ENCODE measurements at regions not wholly inside any gene's neighbourhood (a gene's known extent, or its start where the extent isn't known, plus 50 kb on each side); places are given as distances from the start of the nearest gene placed in this dataset.
A peak's percentile ranks its signal among the peaks of the same experiment; 100 is the strongest.

DNA sequence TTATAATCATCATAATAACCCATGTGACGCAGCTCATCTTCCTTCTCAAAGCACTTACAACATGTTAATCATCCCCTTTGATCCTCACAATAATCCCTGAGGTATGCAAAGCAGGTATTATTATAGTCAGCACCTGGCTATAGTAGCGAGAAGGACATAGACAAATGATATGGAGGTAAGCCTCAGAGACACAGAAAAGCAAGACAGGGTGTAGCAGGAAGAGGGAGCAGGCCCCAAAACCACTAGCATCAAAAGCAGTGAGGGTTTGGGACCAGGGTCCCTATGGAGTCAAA, 139.2 kb upstream of the SLC30A5 start:
- H3K4me3 ChIP-seq (ENCODE audit: low read depth, low read length), result no peak overlapping the region
- no peaks in the 10 kb centered on the region for H3K36me3 ChIP-seq (ENCODE audit: insufficient read depth)
- WGBS, result 58% methylated on average over 2 of the region's 2 CpGs
- H3K27ac ChIP-seq (ENCODE audit: low read depth), result no peak overlapping the region
- DNase-seq (ENCODE audit: extremely low spot score), result no peak
- H3K4me1 ChIP-seq (ENCODE audit: insufficient read depth), result peaks cover 1% of the 10 kb centered on the region

DNA sequence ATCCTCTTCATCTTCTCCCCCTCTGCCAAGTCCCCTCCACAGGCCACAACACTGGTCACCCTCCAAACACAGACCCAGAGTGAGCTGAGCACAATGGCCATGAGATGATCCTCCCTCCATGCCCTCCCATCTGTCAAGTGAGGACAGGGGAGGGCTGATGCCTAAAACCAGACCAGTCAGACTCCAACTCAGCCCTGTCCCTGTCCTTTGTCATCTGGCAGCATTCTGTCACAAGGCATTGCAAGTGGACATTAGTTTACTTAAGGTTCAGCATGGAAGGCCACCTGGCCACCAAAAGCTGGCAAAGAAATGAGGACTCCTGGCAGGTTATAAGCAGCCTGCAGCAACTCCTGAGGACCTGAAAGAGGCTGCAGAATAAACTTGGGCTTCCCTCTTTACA, 136.2 kb upstream of the SLC30A5 start:
- no peak overlapping the region for H3K4me3 ChIP-seq (ENCODE audit: low read depth, low read length)
- no peak overlapping the region for H3K27ac ChIP-seq (ENCODE audit: low read depth)
- H3K4me1 ChIP-seq (ENCODE audit: insufficient read depth), result peaks cover 1% of the 10 kb centered on the region
- no peaks in the 10 kb centered on the region for H3K36me3 ChIP-seq (ENCODE audit: insufficient read depth)
- no peak for DNase-seq (ENCODE audit: extremely low spot score)

DNA sequence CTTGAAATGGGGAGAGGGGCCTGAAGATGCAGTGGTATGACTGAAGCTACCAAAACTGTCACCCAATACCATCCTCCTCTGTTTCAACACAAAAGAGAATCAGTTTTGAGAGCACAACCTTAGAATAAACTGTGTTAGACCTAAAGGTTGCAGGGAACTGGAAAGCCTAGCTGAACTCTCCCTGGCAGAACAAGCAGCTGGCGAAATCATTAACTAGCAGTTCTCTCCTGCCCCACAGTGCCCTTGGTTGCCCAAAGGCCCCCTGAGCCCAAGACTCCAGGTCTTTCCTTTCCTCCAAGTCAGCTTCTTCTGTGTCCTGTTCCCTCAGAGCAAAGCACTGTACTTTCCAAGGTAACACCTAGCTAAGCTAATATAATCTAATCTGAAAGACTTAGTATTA, 135.4 kb upstream of the SLC30A5 start:
- 96% methylated on average over 1 of the region's 1 CpG for WGBS
- H3K4me1 ChIP-seq (ENCODE audit: insufficient read depth), result peaks cover 1% of the 10 kb centered on the region
- H3K27ac ChIP-seq (ENCODE audit: low read depth), result no peak overlapping the region
- DNase-seq (ENCODE audit: extremely low spot score), result no peak
- no peak overlapping the region for H3K4me3 ChIP-seq (ENCODE audit: low read depth, low read length)
- no peaks in the 10 kb centered on the region for H3K36me3 ChIP-seq (ENCODE audit: insufficient read depth)

DNA sequence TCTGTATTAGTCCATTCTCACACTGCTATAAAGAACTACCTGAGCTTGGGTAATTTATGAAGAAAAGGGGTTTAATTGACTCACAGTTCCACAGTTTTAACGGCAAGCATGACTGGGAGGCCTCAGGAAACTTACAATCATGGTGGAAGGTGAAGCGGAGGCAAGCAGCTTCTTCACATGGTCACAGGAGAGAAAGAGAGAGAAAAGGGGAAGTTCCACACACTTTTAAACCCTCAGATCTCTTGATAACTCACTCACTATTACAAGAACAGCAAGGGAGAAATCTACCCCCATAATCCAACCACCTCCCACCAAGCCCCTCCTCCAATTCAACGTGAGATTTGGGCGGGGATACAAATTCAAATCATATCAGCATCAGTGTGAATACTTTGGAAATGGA, 133.4 kb upstream of the SLC30A5 start:
- Histone ChIP-seq H3K4me1 (ENCODE audit: insufficient read depth) (no peaks in the 10 kb centered on the region), H3K36me3 (ENCODE audit: insufficient read depth) (no peaks in the 10 kb centered on the region), H3K4me3 (ENCODE audit: low read depth, low read length) (no peak overlapping the region), H3K27ac (ENCODE audit: low read depth) (no peak overlapping the region)
- WGBS, result 85% methylated on average over 4 of the region's 4 CpGs
- no peak for DNase-seq (ENCODE audit: extremely low spot score)

DNA sequence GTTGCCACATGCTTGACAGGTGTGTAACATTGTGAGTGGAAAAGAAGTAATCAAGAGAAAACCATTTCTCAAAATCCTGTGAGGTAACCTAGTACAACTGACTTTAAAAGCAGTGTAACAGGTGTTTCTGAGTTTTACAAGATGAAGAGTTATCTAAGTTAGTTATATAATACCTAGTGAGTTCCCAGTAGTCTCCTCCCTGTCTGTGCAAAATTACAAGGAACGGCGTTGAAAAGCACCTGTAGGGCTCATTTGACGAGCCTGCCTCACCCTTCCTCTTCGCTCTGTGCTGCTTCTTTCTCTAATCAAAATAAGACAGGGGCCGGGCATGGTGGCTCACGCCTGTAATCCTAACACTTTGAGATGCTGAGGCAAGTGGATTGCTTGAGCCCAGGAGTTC, 132.9 kb upstream of the SLC30A5 start:
- H3K36me3 ChIP-seq (ENCODE audit: insufficient read depth), result no peaks in the 10 kb centered on the region
- no peaks in the 10 kb centered on the region for H3K4me1 ChIP-seq (ENCODE audit: insufficient read depth)
- no peak overlapping the region for H3K27ac ChIP-seq (ENCODE audit: low read depth)
- 90% methylated on average over 6 of the region's 6 CpGs for WGBS
- H3K4me3 ChIP-seq (ENCODE audit: low read depth, low read length), result no peak overlapping the region
- DNase-seq (ENCODE audit: extremely low spot score), result no peak

DNA sequence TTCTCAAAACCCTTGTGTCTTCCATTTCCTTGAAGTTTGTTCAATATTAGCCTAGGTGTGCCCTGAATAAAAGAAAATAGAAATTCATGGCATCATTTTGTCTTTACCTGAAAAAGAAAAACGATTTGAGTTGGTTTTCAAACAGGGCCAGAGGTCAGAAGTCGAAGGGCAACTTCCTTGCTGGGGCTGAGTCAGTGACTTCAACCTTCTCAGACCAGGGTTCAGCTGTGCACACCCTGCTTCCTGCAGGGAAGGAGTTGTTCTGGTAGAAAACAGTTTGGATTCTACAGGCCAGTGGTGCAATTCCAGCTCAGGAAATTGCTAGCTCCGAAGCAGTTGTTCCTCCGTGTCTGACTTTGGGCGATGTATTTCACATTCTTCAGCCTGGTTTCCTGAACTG, 132.1 kb upstream of the SLC30A5 start:
- Histone ChIP-seq H3K27ac (ENCODE audit: low read depth) (no peak overlapping the region), H3K4me1 (ENCODE audit: insufficient read depth) (no peaks in the 10 kb centered on the region), H3K36me3 (ENCODE audit: insufficient read depth) (no peaks in the 10 kb centered on the region), H3K4me3 (ENCODE audit: low read depth, low read length) (no peak overlapping the region)
- WGBS, result 84% methylated on average over 5 of the region's 5 CpGs
- no peak for DNase-seq (ENCODE audit: extremely low spot score)

DNA sequence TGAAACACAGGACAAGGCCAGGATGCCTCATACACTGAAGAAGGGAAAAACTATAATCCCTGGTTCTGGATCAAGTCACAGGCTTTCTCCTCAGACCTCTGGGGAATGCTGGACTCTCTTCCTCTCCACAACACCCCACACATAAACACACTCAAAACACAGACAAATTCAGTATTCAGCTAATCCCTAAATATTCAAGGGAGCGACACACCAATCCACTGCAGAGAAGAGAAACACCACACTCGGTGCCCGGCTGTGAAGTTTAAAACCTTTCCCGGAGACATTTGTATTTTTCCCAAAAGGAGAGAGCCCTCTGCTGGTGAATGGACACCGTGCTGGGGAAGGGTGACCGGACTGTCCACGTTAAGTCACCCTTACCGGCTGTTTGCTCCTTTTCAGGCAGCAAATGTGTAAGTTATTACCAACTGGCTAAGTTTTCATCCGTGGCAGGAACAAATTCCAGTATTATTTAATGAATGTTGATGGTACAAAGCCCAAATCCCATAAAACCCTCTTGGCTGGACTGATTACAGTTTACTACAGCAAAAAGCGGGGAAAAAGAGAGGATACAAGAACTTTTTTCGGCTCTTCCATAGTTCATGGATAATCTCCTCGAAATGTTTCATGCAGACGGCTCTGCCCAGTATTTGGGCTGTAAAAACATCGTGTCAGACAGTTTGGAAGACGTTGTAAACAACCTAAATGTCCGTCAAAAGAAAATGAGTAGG, 130.9 kb upstream of the SLC30A5 start:
- H3K36me3 ChIP-seq (ENCODE audit: insufficient read depth), result no peaks in the 10 kb centered on the region
- 27% methylated on average over 16 of the region's 16 CpGs for WGBS
- no peak overlapping the region for H3K4me3 ChIP-seq (ENCODE audit: low read depth, low read length)
- no peaks in the 10 kb centered on the region for H3K4me1 ChIP-seq (ENCODE audit: insufficient read depth)
- peak; percentile 64 for DNase-seq (ENCODE audit: extremely low spot score)
- H3K27ac ChIP-seq (ENCODE audit: low read depth), result no peak overlapping the region

DNA sequence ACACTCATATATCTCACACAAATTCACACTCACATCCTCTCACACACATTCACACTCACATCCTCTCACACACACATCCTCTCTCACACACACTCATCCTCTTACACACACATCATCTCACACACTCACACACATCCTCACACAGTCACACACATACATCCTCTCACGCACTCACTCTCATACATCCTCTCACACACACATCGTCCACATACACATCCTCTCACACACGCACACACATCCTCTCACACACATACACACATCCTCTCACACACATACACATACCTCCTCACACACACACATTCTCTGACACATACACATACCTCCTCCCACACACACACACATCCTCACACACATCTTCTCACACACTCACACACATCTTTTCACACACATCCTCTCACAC, 129.1 kb upstream of the SLC30A5 start:
- H3K36me3 ChIP-seq (ENCODE audit: insufficient read depth), result no peaks in the 10 kb centered on the region
- H3K4me3 ChIP-seq (ENCODE audit: low read depth, low read length), result no peak overlapping the region
- 83% methylated on average over 3 of the region's 3 CpGs for WGBS
- H3K27ac ChIP-seq (ENCODE audit: low read depth), result no peak overlapping the region
- no peaks in the 10 kb centered on the region for H3K4me1 ChIP-seq (ENCODE audit: insufficient read depth)
- no peak for DNase-seq (ENCODE audit: extremely low spot score)

DNA sequence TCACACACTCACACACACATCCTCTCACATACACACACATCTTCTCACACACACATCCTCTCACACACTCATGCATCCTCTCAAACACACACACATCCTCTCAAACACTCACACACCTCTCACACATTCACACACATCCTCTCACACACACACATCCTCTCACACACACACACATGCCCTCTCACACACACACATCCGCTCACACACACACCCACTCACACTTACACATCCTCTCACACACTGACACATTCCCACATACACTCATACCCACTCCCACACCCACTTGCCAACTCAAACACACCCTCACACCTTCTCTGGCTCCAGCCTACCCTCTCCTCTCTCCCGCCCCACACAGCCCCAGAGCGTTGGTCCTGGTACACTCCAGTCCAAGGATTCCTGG, 127.9 kb upstream of the SLC30A5 start:
- H3K4me1 ChIP-seq (ENCODE audit: insufficient read depth), result no peaks in the 10 kb centered on the region
- 90% methylated on average over 3 of the region's 3 CpGs for WGBS
- no peak overlapping the region for H3K4me3 ChIP-seq (ENCODE audit: low read depth, low read length)
- H3K36me3 ChIP-seq (ENCODE audit: insufficient read depth), result no peaks in the 10 kb centered on the region
- no peak for DNase-seq (ENCODE audit: extremely low spot score)
- H3K27ac ChIP-seq (ENCODE audit: low read depth), result no peak overlapping the region

DNA sequence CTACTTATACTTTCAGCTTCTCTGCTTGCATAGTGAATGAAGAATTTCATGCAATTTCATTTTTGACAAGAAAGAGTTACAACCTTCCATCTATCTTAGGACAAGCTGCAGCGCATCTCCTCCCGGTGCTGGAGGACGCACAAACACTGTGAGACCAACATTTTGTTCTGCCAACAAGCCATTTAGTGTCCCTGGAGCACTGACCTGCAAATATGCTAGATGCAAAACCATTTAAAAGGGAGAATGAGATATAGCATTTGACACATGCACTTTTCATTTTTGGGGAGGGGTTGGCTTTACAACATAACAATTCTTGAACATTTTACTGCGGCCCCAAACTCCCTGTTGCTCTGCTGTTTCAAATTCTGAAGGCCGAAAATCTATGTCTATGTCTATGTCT, 127.2 kb upstream of the SLC30A5 start:
- no peaks in the 10 kb centered on the region for H3K4me1 ChIP-seq (ENCODE audit: insufficient read depth)
- DNase-seq (ENCODE audit: extremely low spot score), result no peak
- H3K27ac ChIP-seq (ENCODE audit: low read depth), result no peak overlapping the region
- WGBS, result 85% methylated on average over 5 of the region's 5 CpGs
- no peaks in the 10 kb centered on the region for H3K36me3 ChIP-seq (ENCODE audit: insufficient read depth)
- no peak overlapping the region for H3K4me3 ChIP-seq (ENCODE audit: low read depth, low read length)

DNA sequence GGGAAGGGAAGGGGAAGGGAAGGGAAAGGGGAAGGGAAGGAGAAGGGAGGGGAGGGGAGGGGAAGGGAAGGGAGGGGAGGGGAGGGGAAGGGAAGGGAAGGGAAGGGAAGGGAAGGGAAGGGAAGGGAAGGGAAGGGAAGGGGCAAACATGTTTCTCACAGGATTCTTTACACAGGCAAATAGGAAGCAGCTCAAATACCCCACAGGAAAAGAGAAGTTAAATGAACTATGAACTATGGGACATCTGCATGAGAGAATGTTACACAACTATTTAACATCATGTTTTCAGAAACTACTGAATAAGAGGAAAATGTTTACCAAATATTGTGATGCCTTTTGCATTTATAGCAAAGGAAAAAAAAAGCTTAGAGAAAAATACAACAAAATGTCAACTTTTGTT, 125.4 kb upstream of the SLC30A5 start:
- H3K27ac ChIP-seq (ENCODE audit: low read depth), result no peak overlapping the region
- no peak overlapping the region for H3K4me3 ChIP-seq (ENCODE audit: low read depth, low read length)
- DNase-seq (ENCODE audit: extremely low spot score), result no peak
- no peaks in the 10 kb centered on the region for H3K36me3 ChIP-seq (ENCODE audit: insufficient read depth)
- no peaks in the 10 kb centered on the region for H3K4me1 ChIP-seq (ENCODE audit: insufficient read depth)

DNA sequence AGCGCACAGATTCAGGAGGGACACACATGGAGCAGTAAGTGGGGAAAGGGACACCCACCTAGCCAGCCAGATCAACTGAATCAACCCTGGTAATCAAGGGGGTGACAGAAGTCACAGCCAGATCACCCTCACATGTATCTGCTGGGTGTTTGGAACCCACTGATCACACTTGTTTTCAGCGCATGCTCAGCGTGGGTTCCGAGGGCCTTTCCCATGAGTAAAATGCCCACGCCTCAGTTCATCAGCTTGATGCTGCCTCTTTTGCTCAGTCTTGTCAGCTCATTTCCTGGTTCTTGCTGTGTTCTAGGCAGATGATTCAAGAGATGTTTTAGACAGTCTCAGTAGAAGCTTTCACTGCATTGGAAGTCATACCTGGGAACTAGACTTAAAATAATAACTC, 123.2 kb upstream of the SLC30A5 start:
- Histone ChIP-seq H3K4me1 (ENCODE audit: insufficient read depth) (no peaks in the 10 kb centered on the region), H3K4me3 (ENCODE audit: low read depth, low read length) (no peak overlapping the region), H3K36me3 (ENCODE audit: insufficient read depth) (no peaks in the 10 kb centered on the region), H3K27ac (ENCODE audit: low read depth) (no peak overlapping the region)
- 98% methylated on average over 5 of the region's 5 CpGs for WGBS
- DNase-seq (ENCODE audit: extremely low spot score), result no peak

DNA sequence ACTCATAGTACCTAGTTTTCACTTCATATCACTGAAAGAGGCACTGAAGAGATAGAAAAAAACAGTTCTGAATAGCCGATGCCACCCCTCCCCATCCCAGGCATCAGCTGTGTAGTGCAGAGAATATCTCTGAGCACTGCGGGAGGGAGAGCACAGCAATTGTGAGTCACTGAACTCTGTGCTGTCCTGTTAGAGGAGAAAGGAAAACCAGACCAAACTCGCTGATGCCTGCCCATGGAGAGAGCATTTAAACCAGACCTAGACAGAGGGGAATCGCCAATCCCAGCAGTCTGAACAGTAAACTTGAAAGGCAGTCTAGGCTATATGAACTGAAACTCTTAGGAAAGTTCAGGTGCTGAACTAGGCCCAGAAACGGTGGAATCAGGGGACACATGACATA, 120.1 kb upstream of the SLC30A5 start:
- H3K4me3 ChIP-seq (ENCODE audit: low read depth, low read length), result no peak overlapping the region
- H3K36me3 ChIP-seq (ENCODE audit: insufficient read depth), result no peaks in the 10 kb centered on the region
- H3K27ac ChIP-seq (ENCODE audit: low read depth), result no peak overlapping the region
- DNase-seq (ENCODE audit: extremely low spot score), result no peak
- no peaks in the 10 kb centered on the region for H3K4me1 ChIP-seq (ENCODE audit: insufficient read depth)
- 90% methylated on average over 5 of the region's 5 CpGs for WGBS

DNA sequence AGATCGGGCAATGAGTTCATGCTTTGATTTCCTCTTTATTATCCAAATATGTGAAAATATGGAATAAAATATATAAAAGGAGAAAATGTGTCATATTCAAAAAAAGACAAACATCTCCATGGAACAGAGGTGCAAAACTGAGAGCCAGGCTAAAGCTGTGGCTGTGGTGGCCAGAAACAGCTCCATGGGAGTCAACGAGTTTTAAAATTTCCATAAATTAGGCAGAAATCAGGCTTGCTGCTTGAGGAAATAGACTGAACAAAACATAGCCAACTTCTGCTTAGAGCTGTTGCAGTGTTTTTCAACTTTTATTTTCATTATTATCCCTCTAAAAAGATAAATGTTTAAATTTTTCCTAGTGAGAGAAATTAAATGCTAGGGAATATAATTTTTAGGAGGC, 110.8 kb upstream of the SLC30A5 start:
- H3K4me1 ChIP-seq (ENCODE audit: insufficient read depth), result no peaks in the 10 kb centered on the region
- 76% methylated on average over 2 of the region's 2 CpGs for WGBS
- no peak for DNase-seq (ENCODE audit: extremely low spot score)
- H3K36me3 ChIP-seq (ENCODE audit: insufficient read depth), result no peaks in the 10 kb centered on the region
- H3K27ac ChIP-seq (ENCODE audit: low read depth), result no peak overlapping the region
- H3K4me3 ChIP-seq (ENCODE audit: low read depth, low read length), result no peak overlapping the region

DNA sequence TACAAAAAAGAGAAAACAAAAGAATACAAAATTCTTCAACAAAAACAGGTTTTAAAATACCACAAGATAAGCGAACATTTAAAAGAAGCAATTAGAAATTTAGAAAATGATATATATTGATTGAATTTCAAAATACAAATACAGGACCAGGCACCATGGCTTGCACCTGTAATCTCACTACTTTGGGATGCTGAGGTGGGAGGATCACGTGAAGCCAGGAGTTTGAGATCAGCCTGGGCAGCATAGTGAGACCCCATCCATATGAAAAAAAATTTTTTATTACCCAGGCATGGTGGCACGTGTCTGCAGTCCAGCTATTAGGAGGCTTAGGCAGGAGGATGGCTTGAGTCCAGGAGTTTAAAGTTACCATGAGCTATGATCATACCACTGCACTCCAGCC, 109.9 kb upstream of the SLC30A5 start:
- Histone ChIP-seq H3K36me3 (ENCODE audit: insufficient read depth) (no peaks in the 10 kb centered on the region), H3K4me3 (ENCODE audit: low read depth, low read length) (no peak overlapping the region), H3K4me1 (ENCODE audit: insufficient read depth) (no peaks in the 10 kb centered on the region), H3K27ac (ENCODE audit: low read depth) (no peak overlapping the region)
- no peak for DNase-seq (ENCODE audit: extremely low spot score)
- 78% methylated on average over 3 of the region's 3 CpGs for WGBS

Data from urinary bladder (tissue), 3 donors.